NCI-H1436 (cell line): ENCODE measurements at regions not wholly inside any gene's neighbourhood (a gene's known extent, or its start where the extent isn't known, plus 50 kb on each side); places are given as distances from the start of the nearest gene placed in this dataset.
"Not testable (repeated sequence)": the region's sequence is repeated elsewhere in the genome, so short reads cannot be mapped to it uniquely, and the experiment has no call there.

ENCODE experiments used
- DNase-seq: peaks from one replicate; lab custom pipeline; 2025; lab: John Stamatoyannopoulos, UW

- no peak for DNase-seq
Observed at GRCh38 chr13:103663996-103664395, 597.8 kb upstream of the SLC10A2 start.

GRCh38 chr13:103656311-103656710 is 590.1 kb upstream of the SLC10A2 start:
- DNase-seq, result no peak

GRCh38 chr13:103640606-103641005 is 574.4 kb upstream of the SLC10A2 start:
- no peak for DNase-seq

GRCh38 chr13:103639326-103639725 is 573.1 kb upstream of the SLC10A2 start:
- no peak for DNase-seq

GRCh38 chr13:103638706-103639105 is 572.5 kb upstream of the SLC10A2 start:
- no peak for DNase-seq

- DNase-seq, result no peak
Observed at GRCh38 chr13:103634066-103634465, 567.8 kb upstream of the SLC10A2 start.

GRCh38 chr13:103625194-103625593 is 559.0 kb upstream of the SLC10A2 start:
- DNase-seq, result no peak

GRCh38 chr13:103618151-103618550 is 551.9 kb upstream of the SLC10A2 start:
- no peak for DNase-seq

GRCh38 chr13:103615771-103616170 is 549.6 kb upstream of the SLC10A2 start:
- no peak for DNase-seq

- no peak for DNase-seq
Observed at GRCh38 chr13:103614761-103615160, 548.5 kb upstream of the SLC10A2 start.

- DNase-seq, result no peak
Observed at GRCh38 chr13:103607995-103608394, 541.8 kb upstream of the SLC10A2 start.

GRCh38 chr13:103605546-103606326 is 539.5 kb upstream of the SLC10A2 start:
- DNase-seq, result no peak

GRCh38 chr13:103599870-103600269 is 533.7 kb upstream of the SLC10A2 start:
- DNase-seq, result not testable (repeated sequence)

- DNase-seq, result no peak
Observed at GRCh38 chr13:103598671-103599070, 532.5 kb upstream of the SLC10A2 start.

- no peak for DNase-seq
Observed at GRCh38 chr13:103573446-103573845, 507.2 kb upstream of the SLC10A2 start.

- DNase-seq, result no peak
Observed at GRCh38 chr13:103568314-103568713, 502.1 kb upstream of the SLC10A2 start.

- DNase-seq, result no peak
Observed at GRCh38 chr13:103557878-103558277, 491.7 kb upstream of the SLC10A2 start.

GRCh38 chr13:103556681-103557080 is 490.5 kb upstream of the SLC10A2 start:
- DNase-seq, result no peak

- no peak for DNase-seq
Observed at GRCh38 chr13:103547914-103548313, 481.7 kb upstream of the SLC10A2 start.

GRCh38 chr13:103546271-103546670 is 480.1 kb upstream of the SLC10A2 start:
- no peak for DNase-seq

- DNase-seq, result no peak
Observed at GRCh38 chr13:103542648-103543047, 476.4 kb upstream of the SLC10A2 start.

GRCh38 chr13:103540382-103540765 is 474.2 kb upstream of the SLC10A2 start:
- DNase-seq, result no peak

- no peak for DNase-seq
Observed at GRCh38 chr13:103539721-103540381, 473.6 kb upstream of the SLC10A2 start.

- DNase-seq, result peak; percentile 25
Observed at GRCh38 chr13:103539265-103539664, 473.0 kb upstream of the SLC10A2 start.
